GM21423 (cell line): ENCODE measurements at regions not wholly inside any gene's neighbourhood (a gene's known extent, or its start where the extent isn't known, plus 50 kb on each side); places are given as distances from the start of the nearest gene placed in this dataset.
"Not testable (repeated sequence)": the region's sequence is repeated elsewhere in the genome, so short reads cannot be mapped to it uniquely, and the experiment has no call there.

Source experiments
- ATAC-seq: cut with Tn5 transposase; IDR thresholded peaks from one replicate; pipeline ENCODE4 v1.9.1; 2021; ENCODE audit warnings: mild to moderate bottlenecking, moderate library complexity; ENCODE audit not compliant: unreplicated experiment

DNA sequence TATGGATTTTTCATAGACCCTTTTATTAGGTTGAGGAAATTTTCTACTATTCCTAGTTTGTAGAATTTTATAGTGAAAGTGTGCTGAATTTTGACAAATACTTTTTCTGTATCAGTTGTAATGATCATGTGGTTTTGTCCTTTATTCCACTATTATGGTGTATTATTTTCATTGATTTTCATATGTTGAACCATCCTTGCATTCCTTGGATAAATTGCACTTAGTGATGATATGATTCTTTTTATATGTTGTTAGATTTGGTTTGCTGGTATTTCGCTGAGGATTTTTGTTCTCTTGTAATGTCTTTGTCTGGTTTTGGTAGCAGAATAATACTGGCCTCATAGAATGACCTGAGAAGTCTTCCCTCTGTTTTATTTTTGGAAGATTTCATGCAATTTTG, 140.6 kb upstream of the CDK6 start:
- no peak for ATAC-seq

DNA sequence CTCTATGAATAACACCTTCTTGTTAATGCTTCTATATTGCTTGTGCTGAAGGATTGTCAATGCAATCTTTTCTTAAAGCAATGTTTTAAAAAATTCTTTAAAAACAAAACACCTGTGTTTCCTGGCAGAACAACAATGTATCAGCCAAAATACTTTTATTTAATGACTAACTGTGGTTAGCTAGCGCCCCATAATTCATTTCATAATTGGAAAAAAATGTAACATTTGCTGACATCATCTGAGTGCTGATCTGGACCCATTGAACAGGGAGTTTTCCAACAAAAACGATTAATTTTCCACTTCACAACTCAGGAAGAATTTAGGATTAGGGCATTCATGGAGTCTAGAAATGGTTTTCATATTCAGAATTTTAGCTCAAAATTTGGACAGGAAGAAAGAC, 137.6 kb upstream of the CDK6 start:
- ATAC-seq = no peak

DNA sequence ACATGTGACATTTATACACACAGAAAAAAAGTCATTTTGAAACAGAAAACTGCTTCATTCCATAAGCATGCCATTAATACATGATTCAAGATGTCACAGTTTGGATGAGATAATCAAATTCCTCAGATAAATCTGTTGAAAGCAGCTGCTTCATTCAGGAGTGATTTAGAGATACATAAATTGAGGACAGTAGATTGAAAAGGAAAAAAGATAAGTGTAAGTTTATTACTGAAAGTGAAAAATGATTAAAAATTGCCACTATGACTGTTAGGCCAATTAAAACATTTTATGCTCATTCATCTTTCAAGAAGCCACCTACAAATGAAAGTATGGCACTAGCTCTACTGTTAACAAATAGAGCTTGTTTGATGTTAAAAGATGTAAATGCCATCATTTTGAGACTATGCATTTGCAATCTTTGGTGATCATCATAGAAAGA, 136.9 kb upstream of the CDK6 start:
- no peak for ATAC-seq

DNA sequence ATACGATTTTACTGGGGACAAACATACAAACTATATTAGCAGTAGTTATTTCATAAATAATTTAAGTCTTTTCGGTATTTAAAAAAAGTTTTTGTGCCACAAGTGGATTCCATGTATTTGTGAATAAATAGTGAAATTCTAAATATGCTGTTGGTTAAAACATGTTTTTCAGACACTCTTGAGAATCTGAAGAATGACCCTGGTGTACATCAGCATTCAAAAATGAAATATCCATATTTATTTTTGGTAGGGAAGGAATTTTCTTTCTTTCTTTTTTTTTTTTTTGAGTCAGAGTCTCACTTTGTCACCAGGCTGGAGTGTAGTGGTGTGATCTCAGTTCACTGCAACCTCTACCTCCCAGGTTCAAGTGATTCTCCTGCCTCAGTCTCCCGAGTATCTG, 136.1 kb upstream of the CDK6 start:
- no peak for ATAC-seq

DNA sequence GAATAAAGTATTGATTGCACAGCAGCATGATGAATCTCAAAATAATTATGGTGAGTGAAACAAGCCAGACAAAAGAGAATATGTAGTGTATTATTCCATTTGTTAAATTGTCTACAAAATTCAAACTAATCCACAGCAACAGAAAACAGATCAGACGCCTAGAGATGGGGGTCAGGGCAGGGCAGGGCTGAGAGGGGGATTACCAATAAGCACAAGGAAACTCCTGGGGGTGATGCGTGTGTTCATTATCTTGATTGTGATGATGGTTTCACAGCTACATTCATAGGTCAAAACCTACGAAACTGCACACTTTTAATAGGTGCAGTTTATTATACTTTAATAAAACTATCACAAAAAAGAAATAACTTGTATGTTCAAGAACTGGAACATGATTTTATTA, 132.7 kb upstream of the CDK6 start:
- no peak for ATAC-seq

DNA sequence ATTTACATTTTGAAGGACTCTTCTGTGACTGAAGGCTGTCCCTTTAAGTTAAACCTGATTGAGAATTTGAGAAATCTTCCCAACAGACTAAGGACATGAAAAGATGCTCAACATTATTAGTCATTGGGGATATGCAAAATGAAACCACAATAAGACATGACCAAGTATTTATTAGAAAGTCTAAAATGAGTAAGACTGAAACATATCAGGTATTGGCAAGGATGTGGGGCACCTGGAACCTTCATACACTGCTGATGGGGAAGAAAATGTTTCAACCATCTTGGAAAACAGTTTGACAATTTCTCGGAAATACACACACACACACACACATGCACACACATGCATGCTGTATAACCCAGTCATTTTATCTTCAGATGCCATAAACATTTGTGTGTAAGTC, 132.1 kb upstream of the CDK6 start:
- ATAC-seq = peak; percentile 60

DNA sequence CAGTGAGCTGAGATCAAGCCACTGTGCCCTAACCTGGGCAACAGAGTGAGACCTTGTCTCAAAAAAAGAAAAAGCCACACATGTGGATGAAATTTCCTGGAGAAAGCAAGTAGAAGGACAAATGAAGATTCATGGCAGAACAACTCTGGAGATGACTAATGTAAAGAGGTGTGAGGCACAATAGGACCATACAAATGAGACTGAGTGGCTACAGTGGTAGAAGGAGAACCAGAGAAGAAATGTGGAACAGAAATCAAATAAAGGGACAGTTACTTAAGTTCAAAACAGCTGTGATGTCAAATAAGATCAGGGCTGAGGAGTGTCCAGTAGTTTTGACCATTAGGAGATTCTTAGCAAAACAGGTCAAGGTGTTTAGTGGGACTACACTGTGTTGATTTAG, 130.9 kb upstream of the CDK6 start:
- ATAC-seq = no peak

DNA sequence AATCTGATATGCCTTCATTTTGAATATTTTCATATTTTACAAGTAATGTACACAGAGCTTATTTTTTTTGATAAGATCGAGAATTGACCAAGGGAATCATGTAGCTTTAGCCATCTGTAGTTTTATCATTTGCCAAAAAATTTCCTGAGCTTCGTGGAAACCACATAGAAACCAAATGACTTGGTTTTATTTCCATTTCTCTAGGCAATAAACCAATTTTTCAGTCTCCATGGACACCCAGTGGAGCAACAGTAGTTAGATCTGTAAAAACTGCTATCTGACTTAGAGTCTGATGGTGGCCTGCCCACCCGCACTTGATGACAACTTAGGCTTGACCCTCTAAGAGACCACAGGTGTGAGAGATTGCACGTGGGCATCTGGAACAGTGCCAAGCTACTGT, 127.8 kb upstream of the CDK6 start:
- ATAC-seq = no peak

DNA sequence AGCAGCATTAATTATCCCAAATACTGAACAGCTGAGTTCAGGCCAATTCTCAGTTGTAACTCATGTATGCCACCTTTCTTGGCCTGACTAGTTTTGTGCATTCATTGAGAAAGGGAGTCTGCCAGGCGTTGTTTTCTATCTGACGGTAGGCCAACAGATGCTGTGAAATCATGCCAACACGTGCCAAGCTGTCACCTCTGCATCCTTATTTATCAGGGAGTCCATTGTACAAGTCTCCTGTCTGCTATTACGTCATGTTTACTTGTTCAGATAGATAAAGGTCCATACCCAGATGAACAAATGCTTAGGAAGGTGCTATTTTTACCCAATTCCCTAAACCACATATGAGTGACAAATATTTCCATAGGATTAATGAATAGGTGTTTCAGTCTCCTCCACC, 127.2 kb upstream of the CDK6 start:
- no peak for ATAC-seq

DNA sequence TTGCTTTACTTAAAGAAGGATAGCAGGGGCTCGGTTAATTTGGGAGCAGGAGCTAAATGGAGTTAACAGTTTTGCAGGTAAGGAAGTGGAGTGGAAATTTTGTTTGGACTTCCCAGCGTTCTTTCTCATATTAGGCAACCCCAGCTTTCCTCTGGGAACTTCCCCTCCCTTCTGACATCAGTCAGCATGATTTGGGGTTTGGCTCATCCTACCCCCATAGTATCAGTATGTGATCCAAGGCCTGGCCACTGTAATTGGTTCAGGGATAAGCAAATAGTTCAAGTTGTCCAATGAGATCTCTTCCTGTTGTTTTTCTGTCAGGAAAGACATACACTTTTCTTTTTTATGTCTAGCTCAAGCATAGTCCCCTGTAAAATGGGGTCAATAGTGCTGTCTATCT, 125.6 kb upstream of the CDK6 start:
- ATAC-seq = no peak

DNA sequence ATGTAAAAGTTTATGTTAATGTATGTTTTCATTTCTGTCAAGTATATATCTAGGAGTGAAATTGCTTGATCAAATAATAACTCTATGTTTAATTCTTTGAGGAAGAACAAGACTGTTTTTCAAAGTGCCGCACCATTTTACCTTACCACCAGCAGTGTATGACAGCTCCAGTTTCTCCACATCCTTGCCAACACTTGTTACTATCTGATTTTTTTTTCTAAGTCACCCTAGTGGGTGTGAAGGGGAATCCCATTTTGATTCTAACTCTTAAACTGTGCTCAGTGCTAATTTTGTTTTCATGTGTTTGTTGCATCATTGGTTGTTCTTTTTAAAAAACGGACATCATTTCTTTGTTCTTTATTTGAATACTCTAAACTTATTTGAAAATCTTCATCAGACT, 120.2 kb upstream of the CDK6 start:
- no peak for ATAC-seq

DNA sequence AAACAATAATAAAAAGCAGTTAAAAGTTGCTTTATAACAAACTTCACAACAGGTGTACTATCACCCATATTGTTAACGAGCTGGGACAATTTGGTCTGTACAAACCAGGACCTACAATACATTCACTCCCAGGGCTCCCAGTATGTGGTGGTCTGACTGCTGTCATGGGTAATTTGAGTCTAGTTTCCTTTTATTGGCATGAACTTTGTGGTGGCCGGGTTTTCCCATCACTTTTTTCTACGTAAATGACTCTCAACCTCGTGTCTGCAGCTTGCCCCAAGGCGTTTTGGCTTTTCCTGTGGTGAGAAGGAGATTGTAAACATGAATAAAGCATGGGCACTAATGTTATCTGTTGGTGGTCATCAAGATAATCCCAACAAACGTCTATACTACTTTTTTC, 118.7 kb upstream of the CDK6 start:
- ATAC-seq = no peak

DNA sequence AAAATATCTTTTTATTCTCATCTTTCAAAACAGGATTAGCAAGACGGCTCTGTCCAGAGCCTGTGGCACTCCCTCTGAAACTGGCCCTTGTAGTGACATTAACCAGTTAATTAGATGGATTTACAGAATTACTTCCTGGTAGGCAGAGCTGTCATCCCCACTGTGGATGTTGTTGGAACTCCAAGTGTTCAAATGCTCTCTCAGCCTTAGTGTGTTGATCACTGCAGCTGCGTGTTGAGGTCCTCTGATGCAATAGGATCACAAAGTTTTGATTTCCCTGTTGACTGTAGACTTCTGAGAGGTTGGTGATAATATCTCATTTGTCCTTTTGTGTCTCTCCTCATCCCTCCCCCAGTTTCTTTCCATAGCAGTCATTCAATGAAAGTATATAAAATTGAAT, 117.3 kb upstream of the CDK6 start:
- no peak for ATAC-seq

DNA sequence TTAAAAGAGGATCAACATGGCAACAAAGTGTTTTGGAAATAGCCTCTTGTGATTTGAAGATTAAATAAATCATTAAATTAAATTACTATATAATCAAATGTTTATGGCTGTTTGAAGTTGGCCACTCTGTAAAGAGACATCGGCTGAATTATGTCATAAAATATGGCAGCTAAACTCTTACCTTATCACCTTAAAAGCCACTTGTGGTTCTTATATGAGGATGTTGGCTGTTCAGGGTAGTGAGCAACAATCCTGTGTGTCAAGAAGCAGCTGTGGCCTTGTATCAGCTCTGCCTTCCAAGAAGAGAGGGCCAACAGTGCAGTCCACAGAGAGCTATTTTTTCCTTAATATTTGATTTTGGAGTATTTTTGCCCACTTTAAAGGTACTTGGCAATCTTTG, 113.4 kb upstream of the CDK6 start:
- ATAC-seq = no peak

DNA sequence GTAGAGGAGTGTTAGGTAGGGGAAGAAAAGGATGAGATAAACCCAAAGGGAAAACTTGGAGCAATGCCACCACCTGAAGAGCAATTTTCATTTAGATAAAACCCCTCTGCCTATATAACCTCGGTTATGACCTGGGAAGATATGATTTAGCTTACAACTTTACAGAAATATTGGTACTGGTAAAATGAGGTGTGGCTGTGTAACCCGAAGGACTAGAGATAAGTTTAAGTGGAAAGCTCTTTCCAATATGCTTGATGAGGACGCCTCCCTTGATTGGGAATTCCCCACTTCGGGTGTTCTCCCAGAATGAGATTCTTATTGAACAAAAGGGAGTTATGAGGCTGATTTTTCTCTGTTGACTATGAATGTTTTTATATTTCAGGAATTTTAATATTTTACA, 109.5 kb upstream of the CDK6 start:
- ATAC-seq = no peak

DNA sequence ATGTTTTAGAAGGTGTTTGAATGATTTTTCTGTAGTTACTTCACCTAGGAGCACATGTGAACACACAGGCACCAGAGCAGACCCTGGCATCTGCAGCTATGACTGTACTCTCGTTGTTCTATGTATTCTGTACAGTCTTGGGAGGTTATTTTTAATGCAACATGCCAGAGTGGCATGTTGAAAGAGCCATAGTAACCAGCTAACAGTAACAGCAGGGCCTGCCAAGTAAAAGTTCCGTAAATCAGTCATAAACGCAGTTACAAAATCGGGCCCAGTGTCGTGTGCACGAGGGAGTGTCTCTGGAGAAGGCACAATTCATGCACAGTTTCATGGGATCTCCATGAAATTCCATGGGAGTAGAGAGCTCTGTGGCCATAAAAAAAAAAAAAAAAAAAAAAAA, 108.3 kb upstream of the CDK6 start:
- no peak for ATAC-seq

DNA sequence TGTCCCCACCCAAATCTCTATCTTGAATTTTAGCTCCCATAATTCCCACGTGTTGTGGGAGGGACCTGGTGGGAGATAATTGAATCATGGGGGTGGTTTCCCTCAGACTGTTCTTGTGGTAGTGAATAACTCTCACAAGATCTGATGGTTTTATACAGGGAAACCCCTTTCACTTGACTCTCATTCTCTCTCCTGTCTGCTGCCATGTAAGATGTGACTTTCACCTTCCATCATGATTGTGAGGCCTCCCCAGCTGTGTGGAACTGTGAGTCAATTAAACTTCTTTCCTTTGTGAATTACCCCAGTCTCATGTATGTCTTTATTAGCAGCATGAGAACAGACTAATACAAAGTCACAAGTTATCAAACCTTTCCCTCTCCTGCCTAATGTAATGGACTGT, 106.3 kb upstream of the CDK6 start:
- ATAC-seq = not testable (repeated sequence)

DNA sequence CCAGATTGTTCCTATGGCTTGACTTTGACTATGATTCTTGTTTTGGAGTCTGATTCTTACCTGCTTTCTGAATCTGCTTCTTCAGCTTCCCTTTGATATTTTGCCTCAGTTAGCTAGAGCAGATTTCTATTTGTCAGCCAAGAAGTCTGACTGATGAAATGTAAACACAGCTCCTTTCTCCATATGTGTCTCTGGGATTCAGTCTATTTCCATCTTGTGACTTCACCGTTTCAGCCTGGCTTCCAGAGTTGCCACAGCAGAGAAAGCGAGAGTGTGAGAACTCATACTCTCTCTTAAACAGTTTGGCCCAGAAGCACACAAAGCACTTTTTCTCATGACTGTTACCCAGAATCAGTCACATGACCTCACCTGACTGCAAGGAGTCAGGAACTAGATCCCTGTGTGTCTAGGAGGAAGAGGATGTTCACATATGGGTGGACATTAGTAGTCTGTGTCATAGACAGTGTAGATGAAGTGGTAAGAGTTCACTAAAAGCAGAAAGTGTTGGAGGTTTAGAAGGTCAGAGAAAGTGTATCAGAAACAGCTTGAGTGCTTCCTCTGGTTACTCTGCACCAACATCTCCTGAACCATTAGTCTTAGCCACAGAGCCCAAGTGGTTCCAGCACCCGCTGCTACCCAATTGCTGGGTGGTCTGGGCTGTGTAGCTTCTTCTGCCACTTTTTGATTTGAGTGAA, 103.4 kb upstream of the CDK6 start:
- no peak for ATAC-seq

DNA sequence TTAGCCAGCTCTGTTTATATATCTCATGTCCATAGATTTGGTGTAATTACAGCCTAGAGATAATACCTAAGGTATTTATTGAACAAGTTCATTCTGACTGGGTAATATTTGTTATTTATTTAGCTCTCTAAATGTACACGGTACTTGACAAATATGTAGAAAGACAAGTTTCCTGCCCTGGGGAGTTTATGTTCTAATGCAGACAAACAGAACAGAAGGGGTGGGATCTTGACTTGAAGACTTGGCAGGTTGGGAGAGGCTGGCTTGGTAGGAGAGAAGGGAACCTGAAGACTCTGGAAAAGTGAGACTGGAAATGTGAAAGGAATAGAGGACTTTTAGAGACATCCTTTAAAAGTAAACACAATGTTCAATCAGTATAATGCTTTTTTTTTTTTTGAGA, 97.7 kb upstream of the CDK6 start:
- no peak for ATAC-seq

DNA sequence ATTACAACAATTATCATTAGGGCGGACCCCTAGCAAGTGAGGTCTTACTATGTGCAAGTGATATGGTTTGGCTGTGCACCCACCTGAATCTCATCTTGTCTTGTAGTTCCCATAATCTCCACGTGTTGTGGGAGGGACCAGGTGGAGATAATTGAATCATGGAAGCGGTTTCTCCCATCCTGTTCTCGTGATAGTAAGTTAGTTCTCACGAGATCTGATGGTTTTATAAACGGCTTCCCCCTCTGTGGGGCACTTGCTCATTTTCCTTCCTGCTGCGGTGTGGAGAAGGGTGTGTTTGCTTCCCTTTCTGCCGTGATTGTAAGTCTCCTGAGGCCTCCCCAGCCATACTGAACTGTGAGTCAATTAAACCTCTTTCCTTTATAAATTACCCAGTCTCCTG, 96.1 kb upstream of the CDK6 start:
- no peak for ATAC-seq

DNA sequence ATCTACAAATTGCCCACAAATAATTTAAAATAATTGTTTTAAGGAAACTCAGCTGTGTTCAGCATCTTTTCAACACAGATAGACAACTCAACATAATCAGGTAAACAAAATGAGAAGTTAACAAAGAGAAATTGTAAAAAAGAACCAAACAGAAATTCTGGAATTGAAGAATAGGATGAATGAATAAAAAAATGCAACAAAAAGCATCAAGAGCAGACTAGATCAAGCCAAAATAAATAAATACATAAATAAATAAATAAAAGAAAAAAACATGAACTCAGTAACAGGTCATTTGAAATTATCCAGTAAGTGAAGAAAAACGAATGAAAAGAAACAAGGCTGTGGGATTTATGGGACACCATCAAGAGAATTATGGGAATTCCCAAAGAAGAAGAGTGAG, 94.0 kb upstream of the CDK6 start:
- ATAC-seq = no peak

DNA sequence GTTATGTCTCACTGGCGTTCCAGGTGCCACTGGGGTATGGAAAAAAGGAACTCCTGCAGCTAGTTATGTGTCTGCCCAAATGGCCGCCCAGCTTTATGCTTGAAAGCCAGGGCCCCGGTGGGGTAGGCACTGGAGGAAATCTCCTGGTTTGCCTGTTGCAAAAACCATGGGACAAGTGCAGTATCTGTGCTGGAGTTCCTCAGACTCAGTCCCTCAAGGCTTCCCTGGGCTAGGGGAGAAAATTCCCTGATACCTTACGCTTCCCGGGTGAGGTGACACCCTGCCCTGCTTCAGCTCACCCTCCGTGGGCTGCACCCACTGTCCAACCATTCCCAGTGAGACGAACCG, 90.3 kb upstream of the CDK6 start:
- no peak for ATAC-seq

DNA sequence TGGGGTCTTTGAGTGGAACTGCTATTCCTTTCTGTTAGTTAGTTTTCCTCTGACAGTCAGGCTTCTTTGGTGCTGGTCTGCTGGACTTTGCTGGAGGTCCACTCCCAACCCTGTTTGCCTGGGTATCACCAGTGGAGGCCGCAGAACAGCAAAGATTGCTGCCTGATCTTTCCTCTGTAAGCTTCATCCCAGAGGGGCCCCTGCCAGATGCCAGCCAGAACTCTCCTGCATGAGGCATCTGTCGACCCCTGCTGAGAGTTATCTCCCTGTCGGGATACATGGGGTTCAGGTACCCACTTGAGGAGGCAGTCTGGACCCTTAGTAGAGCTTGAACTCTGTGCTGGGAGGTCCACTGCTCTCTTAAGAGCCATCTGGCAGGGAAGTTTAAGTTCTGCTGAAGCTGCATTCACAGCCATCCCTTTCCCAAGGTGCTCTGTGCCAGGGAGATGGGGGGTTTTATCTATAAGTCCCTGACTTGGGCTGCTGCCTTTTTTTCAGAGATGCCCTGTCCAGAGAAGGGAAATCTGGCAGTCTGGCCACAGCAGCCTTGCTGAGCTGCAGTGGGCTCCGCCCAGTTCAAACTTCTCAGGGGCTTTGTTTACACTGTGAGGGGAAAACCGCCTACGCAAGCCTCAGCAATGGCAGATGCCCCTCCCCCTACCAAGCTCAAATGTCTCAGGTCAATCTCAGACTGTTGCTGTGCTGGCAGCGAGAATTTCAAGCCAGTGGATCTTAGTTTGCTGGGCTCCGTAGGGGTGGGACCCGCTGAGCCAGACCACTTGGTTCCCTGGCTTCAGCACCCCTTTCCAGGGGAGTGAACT, 89.7 kb upstream of the CDK6 start:
- ATAC-seq = no peak
